ENCODE measurements at regions not wholly inside any gene's neighbourhood (a gene's known extent, or its start where the extent isn't known, plus 50 kb on each side); places are given as distances from the start of the nearest gene placed in this dataset.

DNA sequence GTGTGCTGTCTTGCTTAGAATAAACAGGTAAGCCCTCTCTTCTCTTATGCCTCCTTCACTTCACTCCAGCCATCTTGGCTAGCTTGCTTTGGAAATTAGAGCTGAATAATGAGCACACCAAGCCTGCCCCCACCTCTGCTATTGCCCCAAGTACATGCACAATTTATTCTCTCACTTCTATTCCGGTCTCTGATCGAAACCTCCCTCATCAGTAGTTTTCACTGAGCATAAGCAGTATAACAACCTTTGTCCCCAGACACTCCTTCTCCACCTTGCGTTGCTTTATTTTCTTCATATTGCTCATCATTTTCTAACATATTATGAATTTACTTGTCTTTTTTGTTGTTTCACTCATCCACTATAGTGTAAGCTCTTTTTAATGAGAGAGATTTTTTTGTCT, 253.4 kb downstream of the GXYLT1 start:
- no peak for DNase-seq (ENCODE audit: low spot score)

DNA sequence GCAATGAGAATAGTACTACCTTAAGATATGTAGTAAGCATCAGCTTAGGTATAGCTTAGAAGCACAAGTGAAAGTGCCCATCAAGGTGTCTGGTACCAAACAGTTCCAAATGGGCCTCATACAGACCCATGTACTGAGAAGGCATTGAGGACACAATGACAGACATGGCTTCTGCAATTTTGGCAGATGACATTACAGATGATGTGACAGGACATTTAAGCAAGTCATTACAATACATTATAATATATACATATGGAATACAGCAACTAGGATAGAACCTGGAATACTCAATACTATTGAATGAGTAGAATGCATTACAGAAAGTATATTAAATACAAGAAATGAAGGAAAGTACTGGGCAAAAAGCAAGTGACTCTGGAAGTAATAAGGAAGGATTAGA, 256.4 kb downstream of the GXYLT1 start:
- DNase-seq (ENCODE audit: low spot score): no peak

DNA sequence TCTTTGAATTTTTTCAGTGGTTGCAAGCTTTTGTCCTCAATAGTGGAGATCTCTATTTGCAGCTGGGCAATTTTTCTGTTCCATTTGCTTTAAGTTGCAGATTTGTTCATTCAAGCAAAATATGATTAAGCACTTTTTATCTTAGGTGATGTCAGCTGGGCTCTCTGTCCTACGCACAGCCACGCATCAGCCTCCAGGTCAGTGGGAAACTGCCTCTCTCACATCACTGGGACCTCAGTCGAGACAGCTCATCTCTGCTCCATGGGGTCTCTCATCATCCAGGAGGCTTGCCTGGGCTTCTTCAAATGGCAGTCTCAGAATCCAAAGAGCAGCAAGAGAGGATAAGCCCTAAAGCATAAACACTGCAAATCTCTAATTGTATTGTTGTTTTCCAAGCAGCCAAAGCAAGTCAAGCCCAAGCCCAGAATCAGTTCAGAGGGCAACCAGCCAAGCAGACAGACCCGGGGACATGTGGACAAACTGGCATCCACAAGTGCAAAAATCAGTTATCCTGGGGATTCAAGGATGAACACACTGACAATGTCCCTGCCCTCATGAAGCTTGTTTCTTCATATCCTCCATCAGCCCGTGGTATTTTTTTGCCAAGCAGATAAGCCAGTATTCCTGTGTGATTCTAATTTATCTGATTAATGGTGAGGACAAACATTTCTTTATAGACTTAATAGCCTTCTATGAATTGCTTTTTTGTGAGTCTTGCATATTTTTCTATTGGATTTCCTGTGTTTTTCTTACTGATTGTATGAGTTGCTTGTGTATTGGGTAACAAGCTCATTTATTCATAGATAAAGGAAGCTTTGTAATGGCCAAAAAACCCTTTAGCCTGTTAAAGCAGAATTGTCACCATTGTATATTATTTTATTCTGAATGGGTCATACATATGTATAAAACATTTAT, 262.5 kb downstream of the GXYLT1 start:
- DNase-seq (ENCODE audit: low spot score): no peak

DNA sequence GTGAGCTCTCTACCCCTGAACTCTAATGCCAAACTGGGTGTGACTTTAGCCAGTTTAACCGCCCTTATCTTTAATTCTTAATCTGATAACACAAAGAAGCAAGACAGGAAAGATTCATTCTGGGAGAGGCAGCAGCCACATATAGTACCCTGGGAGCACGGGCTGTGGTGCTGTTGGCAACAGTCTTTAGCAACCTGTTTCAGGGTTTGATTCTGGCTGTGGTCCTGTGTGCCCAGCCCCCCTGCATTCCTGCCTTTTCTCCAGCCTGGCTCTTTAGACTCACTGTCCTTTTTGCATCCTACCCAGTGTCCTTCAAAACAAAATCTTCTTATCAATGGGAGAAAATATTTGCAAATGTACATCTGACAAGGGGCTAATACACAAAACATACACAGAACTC, 275.2 kb downstream of the GXYLT1 start:
- DNase-seq (ENCODE audit: low spot score): no peak

DNA sequence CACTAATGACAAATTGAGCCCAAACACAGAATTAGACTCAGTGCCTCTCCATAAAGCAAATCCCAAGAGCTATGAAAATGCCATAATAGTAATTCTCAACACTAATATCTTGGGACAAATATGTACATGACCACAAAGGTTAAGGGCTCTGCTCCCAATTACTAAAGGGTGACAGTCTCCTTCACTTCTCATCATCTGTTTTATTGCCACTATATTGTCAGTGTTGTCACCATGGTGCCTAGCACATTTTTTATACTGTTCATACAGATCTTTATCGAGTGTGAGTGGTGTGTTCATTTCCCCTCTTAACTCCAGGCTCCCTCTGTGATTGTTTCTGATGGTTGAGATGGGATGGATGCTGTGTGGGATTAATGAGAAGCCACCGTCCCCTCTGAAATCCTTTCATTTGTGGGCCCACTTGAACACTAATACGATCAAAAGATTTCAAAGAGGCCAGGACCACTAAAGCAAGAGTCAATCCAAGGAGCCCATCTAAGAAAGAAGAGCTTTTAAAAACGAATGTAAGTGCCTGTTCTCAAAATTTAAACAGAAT, 277.7 kb downstream of the GXYLT1 start:
- no peak for DNase-seq (ENCODE audit: low spot score)

DNA sequence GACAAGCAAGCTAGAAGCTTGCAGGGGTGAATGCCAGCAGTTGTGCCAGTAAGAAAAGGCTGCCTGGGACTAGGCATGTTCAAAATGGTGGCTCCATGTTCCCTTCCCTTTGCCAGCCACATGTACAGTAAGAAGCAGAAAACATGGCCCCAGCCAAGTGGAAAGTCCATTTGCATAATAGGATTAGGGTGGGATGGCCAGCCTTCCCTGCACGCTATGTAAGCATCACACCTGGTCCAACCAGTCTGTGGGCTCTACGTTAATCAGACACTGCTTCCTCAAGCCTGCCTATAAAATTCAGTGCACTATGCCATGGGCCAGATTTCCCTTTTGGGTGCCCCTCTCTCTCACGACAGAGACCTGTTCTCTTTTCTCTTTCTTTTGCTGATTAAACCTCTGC, 288.4 kb downstream of the GXYLT1 start:
- DNase-seq (ENCODE audit: low spot score): no peak

DNA sequence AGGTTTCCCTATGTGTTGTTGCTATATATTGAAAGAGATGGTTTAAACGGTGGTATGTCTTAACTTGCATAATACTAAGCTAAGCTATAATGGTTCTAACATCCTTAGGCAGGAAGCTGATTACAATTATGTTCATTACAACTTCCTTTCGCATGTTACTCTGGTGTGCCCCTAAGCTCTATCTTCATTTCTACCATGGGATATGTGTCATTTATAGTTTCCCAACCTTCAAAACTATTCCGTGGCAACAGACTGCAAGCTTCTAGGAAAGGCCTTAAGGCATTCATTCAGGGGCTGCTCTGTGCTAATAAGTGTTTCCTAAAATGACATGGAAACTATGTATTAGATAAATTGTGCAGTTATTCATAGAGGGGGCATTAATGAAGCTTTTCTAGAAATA, 294.6 kb downstream of the GXYLT1 start:
- DNase-seq (ENCODE audit: low spot score): no peak

DNA sequence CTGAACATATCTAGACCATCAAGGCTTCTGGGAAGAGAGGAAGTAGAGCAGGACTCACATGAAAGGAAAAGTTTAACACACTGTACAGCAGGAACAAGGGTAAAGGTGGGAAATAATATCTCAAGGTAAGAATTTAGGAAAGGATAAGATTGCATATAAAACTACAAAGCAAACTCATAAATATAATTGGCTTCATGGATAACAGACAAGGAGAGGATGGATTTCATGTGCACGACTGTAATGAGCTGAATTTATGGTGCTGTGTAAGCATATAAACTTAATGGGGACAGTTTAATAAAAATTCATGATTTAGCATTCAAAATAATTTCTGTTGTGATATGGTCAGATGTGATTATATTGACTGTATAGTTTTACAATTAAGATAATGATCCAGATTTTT, 298.0 kb downstream of the GXYLT1 start:
- DNase-seq (ENCODE audit: low spot score): no peak

DNA sequence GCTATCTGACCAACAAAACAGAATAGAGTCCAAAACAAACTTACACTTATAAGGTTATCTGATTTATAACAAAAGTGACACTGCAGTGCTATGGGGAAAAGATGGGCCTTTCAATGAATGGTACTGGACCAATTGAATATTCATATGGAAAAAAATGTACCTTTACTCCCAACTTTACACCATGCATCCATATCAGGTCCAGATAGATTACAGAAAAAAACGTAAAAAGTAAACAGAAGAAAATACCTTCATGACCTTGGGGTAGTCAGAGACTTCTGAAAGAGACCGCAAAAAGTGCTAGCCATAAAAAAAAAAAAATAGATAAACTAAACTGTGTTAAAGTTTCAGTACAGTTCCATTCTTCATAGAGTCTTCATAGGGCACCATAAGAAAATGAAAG, 308.3 kb downstream of the GXYLT1 start:
- DNase-seq (ENCODE audit: low spot score): no peak

DNA sequence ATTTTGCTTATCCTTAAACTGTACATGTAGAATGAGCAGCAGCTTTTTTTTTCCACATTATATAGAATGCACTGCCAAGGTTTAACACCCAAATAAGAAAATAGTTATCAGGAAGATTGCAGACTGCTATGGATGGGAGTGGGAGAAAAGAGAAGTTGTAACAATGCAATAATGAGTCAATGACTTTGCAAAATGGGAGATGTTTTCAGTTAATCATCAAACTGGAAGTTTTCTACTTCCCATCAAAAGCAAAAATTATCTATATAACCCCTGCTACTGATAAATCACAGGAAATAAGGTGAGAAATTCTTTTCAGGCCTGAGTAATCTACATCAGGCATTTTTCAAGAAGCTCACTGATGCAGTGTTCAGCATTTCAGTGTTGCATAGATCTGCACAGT, 309.1 kb downstream of the GXYLT1 start:
- DNase-seq (ENCODE audit: low spot score): no peak

DNA sequence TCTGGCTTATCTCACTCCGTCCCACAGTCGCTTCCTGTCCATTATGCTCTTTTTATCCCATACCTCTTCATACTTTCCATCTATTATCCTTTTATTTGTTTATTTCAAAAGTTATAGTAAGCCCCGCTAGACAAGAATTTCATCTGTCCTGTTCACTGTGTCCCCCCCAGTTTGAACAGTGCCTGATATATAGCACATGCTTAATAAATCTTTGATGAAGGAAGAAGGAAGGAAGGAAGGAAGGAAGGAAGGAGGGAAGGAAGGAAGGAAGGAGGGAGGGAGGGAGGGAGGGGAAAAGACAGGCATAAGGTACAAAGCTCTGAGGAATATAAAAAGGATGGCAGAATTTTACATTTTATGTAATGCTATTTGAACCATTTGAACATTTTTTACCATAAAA, 324.7 kb downstream of the GXYLT1 start:
- DNase-seq (ENCODE audit: low spot score): no peak

DNA sequence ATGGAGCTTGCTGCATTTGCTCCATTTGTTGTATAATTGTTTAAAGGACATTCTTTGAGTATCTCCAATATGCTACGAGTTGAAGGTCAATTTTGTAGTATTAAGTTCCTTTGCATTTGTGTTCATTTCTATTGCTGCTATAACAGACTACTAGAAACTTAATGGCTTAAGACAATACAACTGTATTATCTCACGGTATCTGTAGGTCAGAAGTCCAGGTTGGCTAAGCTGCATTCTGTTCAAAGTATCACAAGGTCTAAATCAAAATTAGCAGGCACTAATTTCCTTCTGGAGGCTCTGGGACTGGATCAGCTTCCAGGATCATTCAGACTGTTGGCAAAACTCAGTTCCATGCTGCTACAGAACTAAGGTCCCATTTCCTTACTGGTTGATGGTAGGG, 340.6 kb downstream of the GXYLT1 start:
- DNase-seq (ENCODE audit: low spot score): no peak

DNA sequence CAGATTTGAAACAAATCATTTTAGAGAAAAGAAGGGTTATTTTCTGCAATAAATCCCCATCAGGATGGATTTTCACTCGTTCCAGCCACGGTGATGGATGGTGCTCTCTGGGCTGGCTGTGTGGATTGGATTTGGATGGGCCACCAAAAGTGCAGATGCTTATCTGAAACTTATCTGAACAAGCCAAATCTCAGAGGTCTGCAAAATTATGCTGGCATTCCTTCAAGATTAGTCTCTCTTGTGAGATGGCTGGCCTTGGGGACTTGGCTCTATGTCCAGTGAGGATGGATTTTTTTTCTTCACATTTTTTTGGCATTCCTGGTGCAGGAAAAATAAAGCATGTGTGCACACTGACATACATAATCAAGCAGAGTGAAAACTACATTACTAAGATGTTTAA, 341.9 kb downstream of the GXYLT1 start:
- DNase-seq (ENCODE audit: low spot score): no peak

DNA sequence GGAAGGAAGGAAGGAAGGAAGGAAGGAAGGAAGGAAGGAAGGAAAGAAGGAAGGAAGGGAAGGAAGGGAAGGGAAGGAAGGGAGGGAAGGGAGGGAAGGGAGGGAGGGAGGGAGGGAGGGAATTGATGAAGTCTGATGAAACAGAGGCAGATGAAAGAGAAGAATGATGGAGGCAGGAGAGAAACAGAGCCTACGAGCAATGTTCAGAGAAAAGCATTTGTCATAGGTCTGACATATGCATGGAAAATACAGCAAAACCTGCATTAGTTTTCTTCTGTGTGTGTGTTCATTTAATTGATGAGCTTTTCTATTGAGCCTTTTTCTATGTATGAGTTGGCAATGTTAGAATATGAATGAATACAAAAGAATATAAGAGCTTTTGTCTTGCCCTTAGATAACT, 343.4 kb downstream of the GXYLT1 start:
- DNase-seq (ENCODE audit: low spot score): no peak

DNA sequence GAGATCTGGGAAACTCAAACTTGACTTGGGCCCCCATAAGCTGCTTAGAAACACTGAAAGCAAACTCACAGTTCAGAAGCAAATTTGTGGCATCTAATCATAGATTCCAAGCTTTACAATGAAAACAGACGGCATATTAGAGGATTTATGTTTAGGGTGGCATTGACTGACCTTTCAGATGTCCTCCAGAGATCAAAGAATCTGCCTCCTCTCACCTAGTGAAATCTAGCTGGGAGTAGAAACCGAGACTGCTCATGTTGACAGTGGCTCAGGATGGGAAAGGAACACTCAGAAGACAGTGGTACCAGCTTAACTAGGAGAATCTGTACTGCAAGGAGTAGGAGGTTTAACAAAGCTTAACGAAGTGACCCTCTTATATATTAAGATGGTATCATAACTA, 345.0 kb downstream of the GXYLT1 start:
- DNase-seq (ENCODE audit: low spot score): no peak

DNA sequence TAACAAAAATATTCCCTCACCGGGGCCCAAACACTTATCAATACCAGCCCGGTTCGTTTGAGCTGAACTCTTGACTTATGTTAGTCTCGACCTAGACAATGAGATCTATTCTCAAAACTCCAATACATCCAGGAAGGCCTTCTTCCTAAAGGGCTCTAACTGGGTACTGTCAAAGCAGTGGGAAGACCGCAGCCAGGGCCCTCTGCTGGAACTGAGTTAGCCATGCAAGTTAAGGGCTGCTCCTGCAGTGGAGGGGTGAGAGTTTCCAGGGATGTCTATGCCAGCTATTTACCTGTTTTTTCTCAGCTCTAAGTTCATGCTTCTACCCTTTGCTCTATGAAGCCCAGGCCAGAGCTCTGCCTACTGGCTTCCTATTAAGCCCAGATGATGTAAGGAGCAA, 348.8 kb downstream of the GXYLT1 start:
- DNase-seq (ENCODE audit: low spot score): peak; percentile 3

DNA sequence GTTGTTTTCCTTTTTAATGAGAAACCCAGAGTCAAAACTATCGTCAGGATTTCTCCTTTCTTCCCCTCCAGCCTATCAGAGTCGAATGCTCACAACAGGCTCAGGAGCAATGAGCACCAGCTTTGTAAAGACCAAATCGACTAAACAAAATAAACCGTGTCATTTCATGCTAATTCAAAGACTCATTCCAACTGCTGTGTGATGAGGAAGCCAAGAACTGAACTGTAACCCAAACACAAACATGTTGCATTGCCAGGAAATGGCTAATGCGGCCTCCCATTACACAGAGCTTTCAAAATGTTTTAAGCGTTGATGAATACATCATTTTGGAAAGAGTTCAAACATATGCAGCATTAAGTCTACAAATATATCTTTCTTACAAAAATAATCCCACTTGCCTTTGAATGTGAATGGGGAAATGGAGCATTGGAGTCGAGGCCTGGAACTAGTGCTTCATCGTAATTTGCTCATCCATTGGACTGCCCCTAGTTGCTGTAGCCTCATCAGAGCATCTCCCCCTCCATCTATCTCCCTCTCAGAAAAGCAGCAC, 349.5 kb downstream of the GXYLT1 start:
- DNase-seq (ENCODE audit: low spot score): no peak

DNA sequence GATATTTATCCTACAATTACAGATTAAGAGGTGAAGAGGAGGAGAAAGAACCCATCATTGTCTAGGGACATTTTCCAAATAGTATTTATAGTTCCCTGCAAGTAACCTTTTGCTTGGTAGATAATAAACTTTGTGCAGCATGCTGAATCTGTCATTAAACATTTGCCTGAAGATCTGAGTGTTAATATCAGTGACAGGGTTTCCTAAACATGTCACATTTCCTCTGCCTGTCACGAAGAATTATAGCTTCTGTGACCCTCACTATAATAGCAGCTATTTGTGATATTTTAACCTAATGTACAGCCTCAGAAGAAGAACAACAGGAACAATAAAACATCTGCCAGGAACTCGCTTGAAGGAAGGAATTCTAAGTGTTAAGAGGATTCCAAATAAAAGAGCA, 350.3 kb downstream of the GXYLT1 start:
- no peak for DNase-seq (ENCODE audit: low spot score)

DNA sequence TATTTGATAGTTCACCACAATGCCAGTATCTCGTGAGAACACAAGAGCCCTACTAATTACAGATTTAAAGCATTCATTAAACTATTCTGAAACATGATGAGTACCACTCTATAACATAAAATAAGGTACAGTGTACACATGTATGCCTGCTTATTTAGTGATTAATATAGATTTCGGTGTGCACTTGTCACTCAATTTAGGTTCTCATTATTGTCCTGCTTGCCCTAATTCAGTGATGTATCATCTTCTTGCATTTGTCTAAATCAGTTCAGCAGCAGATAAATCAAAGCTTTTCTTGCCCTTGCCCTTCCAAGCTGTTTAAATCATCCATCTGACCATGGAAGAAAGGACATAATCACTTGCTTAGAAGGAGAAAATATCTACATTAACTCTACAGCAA, 359.7 kb downstream of the GXYLT1 start:
- DNase-seq (ENCODE audit: low spot score): no peak

DNA sequence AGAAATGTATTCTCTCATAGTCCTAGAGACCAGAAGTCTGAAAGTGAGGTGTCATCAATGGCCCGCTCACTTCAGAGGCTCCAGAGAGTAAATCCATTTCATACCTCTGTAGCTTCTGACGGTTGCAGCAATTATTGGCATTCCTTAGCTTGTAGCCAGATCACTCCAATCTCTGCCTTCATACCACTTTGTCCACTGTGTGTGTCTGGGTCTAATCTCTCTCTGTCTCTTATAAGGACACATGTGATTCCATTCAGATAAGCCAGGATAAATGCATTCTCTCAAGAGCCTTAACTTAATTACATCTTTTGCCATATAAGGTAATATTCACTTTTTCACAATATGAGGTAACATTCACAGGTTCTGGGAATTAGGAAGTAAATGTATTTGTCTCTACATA, 365.7 kb downstream of the GXYLT1 start:
- no peak for DNase-seq (ENCODE audit: low spot score)

DNA sequence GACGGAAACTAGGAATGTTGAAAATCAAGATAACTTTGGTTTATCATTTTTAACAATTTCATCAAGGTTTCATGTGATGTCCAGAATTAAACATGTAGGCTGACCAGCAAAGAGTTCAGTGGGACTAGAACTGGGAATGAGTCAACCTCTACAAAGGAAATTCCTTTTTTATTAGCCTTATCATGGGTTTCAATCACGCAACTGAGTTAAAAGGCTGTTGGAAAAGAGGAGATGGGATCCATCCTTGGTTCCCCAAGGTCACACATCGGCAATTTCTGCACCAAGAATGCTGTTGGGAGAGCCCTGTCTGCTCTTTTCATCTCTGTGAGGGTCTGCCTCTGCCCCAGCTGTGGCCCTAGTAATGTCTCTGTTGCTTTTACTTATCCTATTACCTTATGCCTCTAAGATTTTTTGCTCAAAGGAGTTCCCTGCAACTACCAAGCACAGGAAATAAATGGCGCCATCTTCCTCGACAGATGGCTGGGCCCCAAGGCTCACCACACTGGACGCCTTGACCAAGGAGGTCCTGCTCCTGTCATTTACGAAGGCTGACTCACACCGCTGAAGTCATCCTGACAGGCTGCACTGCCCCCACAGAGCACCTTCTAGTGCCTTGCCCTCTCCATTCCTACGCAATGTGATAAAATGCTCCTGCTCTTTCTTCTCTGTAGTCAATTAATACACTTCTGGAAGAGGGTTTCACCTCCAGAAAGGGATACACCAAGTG, 367.4 kb downstream of the GXYLT1 start:
- DNase-seq (ENCODE audit: low spot score): no peak

DNA sequence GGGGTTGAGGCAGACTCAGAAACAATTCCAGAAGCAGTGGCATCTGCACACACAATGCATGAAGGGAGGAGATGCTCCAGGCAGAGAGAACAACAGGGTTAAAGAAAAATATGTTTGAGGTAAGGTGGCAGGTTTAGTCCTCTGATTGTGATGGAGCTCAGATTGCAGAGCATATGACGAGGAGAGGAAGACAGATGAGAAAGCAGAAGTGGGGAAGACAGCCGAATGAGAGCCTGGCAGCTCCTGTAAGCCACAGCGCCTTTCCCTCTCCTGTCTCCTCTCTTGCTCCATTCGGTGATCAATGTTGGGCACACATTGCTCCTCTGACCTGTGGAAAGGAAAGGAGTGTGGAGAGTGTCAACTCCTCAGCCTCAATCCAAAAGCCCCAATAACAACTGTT, 372.2 kb downstream of the GXYLT1 start:
- no peak for DNase-seq (ENCODE audit: low spot score)

DNA sequence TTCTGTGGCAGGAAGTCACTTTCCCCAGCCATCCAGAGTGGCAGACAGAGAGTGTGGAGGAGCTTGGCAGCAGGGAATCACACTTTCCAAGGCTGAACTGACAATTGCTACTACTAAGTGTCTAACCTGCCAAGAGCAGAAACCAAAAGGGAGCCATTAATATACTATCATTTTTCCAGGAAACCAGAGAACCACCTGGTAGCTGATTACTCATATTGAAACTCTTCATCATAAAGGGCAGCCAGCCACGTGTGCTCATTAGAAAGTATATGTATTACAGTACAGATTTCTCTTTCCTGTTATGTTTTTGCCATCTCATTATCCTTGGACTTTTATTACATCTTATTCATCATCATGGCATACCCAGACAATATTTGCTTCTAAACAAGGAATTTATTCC, 374.9 kb downstream of the GXYLT1 start:
- DNase-seq (ENCODE audit: low spot score): no peak

All from putamen (tissue), 1 donor.